Calu3 (cell line): ENCODE measurements at regions not wholly inside any gene's neighbourhood (a gene's known extent, or its start where the extent isn't known, plus 50 kb on each side); places are given as distances from the start of the nearest gene placed in this dataset.

Source experiments
- BruUV-seq: library from RNA; stranded (reverse); fragments of 400-500 nt; replicated peaks from 2 replicates; lab custom pipeline; 2021; lab: Mats Ljungman, UMichigan
- CTCF ChIA-PET: fragments of 300-600 bp; sonication (Branson Sonifier 250); formaldehyde crosslinking; loops from one replicate; lab custom pipeline; 2022; ENCODE audit warnings: antibody characterized with exemption; lab: Charles Lee
- DNase-seq: peaks from one replicate; pipeline ENCODE4 v3.0.0; 2022
- H3K27ac Mint-ChIP-seq: one replicate; pipeline ENCODE4 v1.8.0; 2022; ENCODE audit warnings: mixed read lengths; ENCODE audit not compliant: unreplicated experiment
- H3K27me3 Mint-ChIP-seq: one replicate; pipeline ENCODE4 v1.8.0; 2022; ENCODE audit warnings: mixed read lengths; ENCODE audit not compliant: unreplicated experiment
- H3K36me3 Mint-ChIP-seq: one replicate; pipeline ENCODE4 v1.8.0; 2022; ENCODE audit warnings: mild to moderate bottlenecking, moderate library complexity, mixed read lengths; ENCODE audit not compliant: insufficient read depth, unreplicated experiment
- H3K4me1 Mint-ChIP-seq: one replicate; pipeline ENCODE4 v1.8.0; 2022; ENCODE audit warnings: mild to moderate bottlenecking, low read depth, mixed read lengths; ENCODE audit not compliant: unreplicated experiment
- H3K4me3 Mint-ChIP-seq: one replicate; pipeline ENCODE4 v1.8.0; 2022; ENCODE audit warnings: mild to moderate bottlenecking, low read depth, moderate library complexity, mixed read lengths; ENCODE audit not compliant: unreplicated experiment
- H3K9me3 Mint-ChIP-seq: one replicate; pipeline ENCODE4 v1.8.0; 2022; ENCODE audit warnings: low read depth, mixed read lengths; ENCODE audit not compliant: unreplicated experiment
- CTCF ChIP-seq: fragments of 200-600 bp; IDR thresholded peaks from one replicate; pipeline ENCODE4 v1.8.0; 2022; ENCODE audit warnings: antibody characterized with exemption; ENCODE audit not compliant: unreplicated experiment
- intact Hi-C: fragments of 100-400 bp; cut with micrococcal nuclease; formaldehyde crosslinking; loops from one replicate; pipeline ENCODE4 v1.10.0; 2022; ENCODE audit not compliant: unreplicated experiment

GRCh38 chr6:102438171-102438570, 1044.7 kb downstream of the GRIK2 start:
- CTCF ChIA-PET: no interaction called here
- Mint-ChIP-seq H3K36me3 (no peaks in the 10 kb centered on the region), H3K9me3 (no peaks in the 10 kb centered on the region), H3K27ac (no peak overlapping the region), H3K27me3 (no peaks in the 10 kb centered on the region), H3K4me3 (no peak overlapping the region), H3K4me1 (no peaks in the 10 kb centered on the region)
- intact Hi-C loops: no loop called here
- no TSS peak for BruUV-seq
- no peak for TF ChIP-seq CTCF
- DNase-seq: no peak

- intact Hi-C loops: no loop called here
- Mint-ChIP-seq H3K9me3 (no peaks in the 10 kb centered on the region), H3K4me1 (no peaks in the 10 kb centered on the region), H3K36me3 (no peaks in the 10 kb centered on the region), H3K27ac (no peak overlapping the region), H3K4me3 (no peak overlapping the region), H3K27me3 (no peaks in the 10 kb centered on the region)
- no TSS peak for BruUV-seq
- no peak for TF ChIP-seq CTCF
- DNase-seq: no peak
- CTCF ChIA-PET: no interaction called here
Measured at GRCh38 chr6:102417368-102417998, 1024.0 kb downstream of the GRIK2 start.

GRCh38 chr6:102415891-102416290, 1022.4 kb downstream of the GRIK2 start:
- no peak for TF ChIP-seq CTCF
- intact Hi-C loops: no loop called here
- CTCF ChIA-PET: no interaction called here
- H3K27me3 Mint-ChIP-seq: no peaks in the 10 kb centered on the region
- H3K36me3 Mint-ChIP-seq: no peaks in the 10 kb centered on the region
- no peak for DNase-seq
- no TSS peak for BruUV-seq
- no peaks in the 10 kb centered on the region for H3K4me1 Mint-ChIP-seq
- H3K4me3 Mint-ChIP-seq: no peak overlapping the region
- no peak overlapping the region for H3K27ac Mint-ChIP-seq
- H3K9me3 Mint-ChIP-seq: no peaks in the 10 kb centered on the region

GRCh38 chr6:102411796-102412195, 1018.3 kb downstream of the GRIK2 start:
- no TSS peak for BruUV-seq
- no peak for TF ChIP-seq CTCF
- no peaks in the 10 kb centered on the region for H3K36me3 Mint-ChIP-seq
- no peaks in the 10 kb centered on the region for H3K4me1 Mint-ChIP-seq
- H3K4me3 Mint-ChIP-seq: no peak overlapping the region
- H3K27me3 Mint-ChIP-seq: no peaks in the 10 kb centered on the region
- CTCF ChIA-PET: no interaction called here
- no peak for DNase-seq
- no peak overlapping the region for H3K27ac Mint-ChIP-seq
- intact Hi-C loops: no loop called here
- H3K9me3 Mint-ChIP-seq: peaks cover under 1% of the 10 kb centered on the region
